ENCODE measurements at regions not wholly inside any gene's neighbourhood (a gene's known extent, or its start where the extent isn't known, plus 50 kb on each side); places are given as distances from the start of the nearest gene placed in this dataset.

- Histone ChIP-seq H3K4me1 (peaks cover 0 to 24% (median 0%) of the 10 kb centered on the region in 9 donors), H3K36me3 (no peaks in the 10 kb centered on the region), H3K9me3 (no peaks in the 10 kb centered on the region), H3K4me3 (no peak overlapping the region), H3K27me3 (peaks cover 0 to 11% (median 0%) of the 10 kb centered on the region in 7 donors), H3K27ac (no peak overlapping the region)
- TF ChIP-seq, protein P1, sequence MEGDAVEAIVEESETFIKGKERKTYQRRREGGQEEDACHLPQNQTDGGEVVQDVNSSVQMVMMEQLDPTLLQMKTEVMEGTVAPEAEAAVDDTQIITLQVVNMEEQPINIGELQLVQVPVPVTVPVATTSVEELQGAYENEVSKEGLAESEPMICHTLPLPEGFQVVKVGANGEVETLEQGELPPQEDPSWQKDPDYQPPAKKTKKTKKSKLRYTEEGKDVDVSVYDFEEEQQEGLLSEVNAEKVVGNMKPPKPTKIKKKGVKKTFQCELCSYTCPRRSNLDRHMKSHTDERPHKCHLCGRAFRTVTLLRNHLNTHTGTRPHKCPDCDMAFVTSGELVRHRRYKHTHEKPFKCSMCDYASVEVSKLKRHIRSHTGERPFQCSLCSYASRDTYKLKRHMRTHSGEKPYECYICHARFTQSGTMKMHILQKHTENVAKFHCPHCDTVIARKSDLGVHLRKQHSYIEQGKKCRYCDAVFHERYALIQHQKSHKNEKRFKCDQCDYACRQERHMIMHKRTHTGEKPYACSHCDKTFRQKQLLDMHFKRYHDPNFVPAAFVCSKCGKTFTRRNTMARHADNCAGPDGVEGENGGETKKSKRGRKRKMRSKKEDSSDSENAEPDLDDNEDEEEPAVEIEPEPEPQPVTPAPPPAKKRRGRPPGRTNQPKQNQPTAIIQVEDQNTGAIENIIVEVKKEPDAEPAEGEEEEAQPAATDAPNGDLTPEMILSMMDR (IDR thresholded peaks at IDR 0.05), result no peak
- intact Hi-C loops (cut with DNase I), result no loop called here
- 92 to 93% methylated on average over 10 of the region's 10 CpGs for WGBS, 2 donors
- DNase-seq, result no peak
- no peak for ATAC-seq
Observed at GRCh38 chr4:153111426-153112040, 92.7 kb upstream of the TRIM2 start.

- 91 to 92% methylated on average over 10 of the region's 10 CpGs for WGBS, 2 donors
- DNase-seq (no peak), ATAC-seq (no peak)
- no peak overlapping the region for H3K4me3 ChIP-seq
- peaks cover 0 to 6% (median 0%) of the 10 kb centered on the region in 7 donors for H3K27me3 ChIP-seq
- H3K27ac ChIP-seq, result no peak overlapping the region
- intact Hi-C loops (cut with DNase I), result no loop called here
- peaks cover 0 to 25% (median 0%) of the 10 kb centered on the region in 9 donors for H3K4me1 ChIP-seq
- H3K9me3 ChIP-seq, result no peaks in the 10 kb centered on the region
- TF ChIP-seq, protein P1 (IDR thresholded peaks at IDR 0.05), result no peak
- no peaks in the 10 kb centered on the region for H3K36me3 ChIP-seq
Observed at GRCh38 chr4:153112041-153112441, 92.2 kb upstream of the TRIM2 start.

DNA sequence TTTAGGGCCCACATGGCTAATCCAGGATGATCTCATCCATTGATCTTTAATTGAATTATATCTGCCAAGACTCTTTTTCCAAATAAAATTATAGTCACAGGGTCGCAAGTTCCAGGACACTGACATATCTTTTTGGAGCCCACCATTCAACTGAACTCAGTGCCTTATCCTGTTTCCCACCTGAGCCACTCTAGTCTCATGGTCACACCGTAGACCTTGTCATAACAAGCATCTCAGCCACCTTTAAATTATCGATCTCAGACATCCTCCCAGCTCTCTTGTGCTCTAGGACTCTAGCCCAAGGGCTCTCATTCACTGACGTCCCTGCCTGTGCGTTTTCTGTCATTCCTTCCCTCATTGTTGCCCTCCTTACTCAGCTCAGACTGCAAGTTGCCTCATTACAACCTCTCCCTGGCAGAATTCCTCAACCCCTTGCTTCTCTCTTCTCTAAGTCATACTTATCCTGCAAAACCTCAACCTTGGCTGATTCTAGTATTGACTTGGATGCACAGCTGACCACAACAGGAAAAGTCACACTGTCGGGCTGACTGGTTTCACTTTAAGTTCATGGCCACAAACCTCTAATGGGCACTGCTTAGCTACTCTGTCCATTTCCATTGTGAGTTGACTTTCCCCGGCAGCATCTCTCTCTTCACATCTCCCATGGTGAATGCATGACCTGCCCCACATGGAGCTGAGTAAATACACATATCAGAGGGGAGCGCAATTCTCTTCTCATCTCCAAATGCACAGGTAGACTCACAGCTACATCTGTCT, 91.0 kb upstream of the TRIM2 start:
- H3K27ac ChIP-seq, result no peak overlapping the region
- ATAC-seq, result no peak
- H3K27me3 ChIP-seq, result peaks cover 0 to 4% (median 0%) of the 10 kb centered on the region in 7 donors
- WGBS, 2 donors, result 87 to 89% methylated on average over 8 of the region's 8 CpGs
- intact Hi-C loops (cut with DNase I), result no loop called here
- H3K9me3 ChIP-seq, result no peaks in the 10 kb centered on the region
- H3K4me1 ChIP-seq, result peaks cover 0 to 25% (median 0%) of the 10 kb centered on the region in 9 donors
- TF ChIP-seq, protein P1 (IDR thresholded peaks at IDR 0.05), result no peak
- H3K4me3 ChIP-seq, result no peak overlapping the region
- DNase-seq, result no peak
- no peaks in the 10 kb centered on the region for H3K36me3 ChIP-seq

GRCh38 chr4:153113838-153114105, 90.5 kb upstream of the TRIM2 start:
- intact Hi-C loops (cut with DNase I), result no loop called here
- H3K27ac ChIP-seq, result no peak overlapping the region
- H3K36me3 ChIP-seq, result no peaks in the 10 kb centered on the region
- H3K9me3 ChIP-seq, result no peaks in the 10 kb centered on the region
- no peak overlapping the region for H3K4me3 ChIP-seq
- DNase-seq, result no peak
- H3K4me1 ChIP-seq, result peaks cover 0 to 25% (median 0%) of the 10 kb centered on the region in 9 donors
- no peak for ATAC-seq
- H3K27me3 ChIP-seq, result peaks cover 0 to 5% (median 0%) of the 10 kb centered on the region in 7 donors
- WGBS, 2 donors, result 73 to 75% methylated on average over 5 of the region's 5 CpGs
- TF ChIP-seq, protein P1 (IDR thresholded peaks at IDR 0.05), result no peak
